HG02852 (cell line): ENCODE measurements at regions not wholly inside any gene's neighbourhood (a gene's known extent, or its start where the extent isn't known, plus 50 kb on each side); places are given as distances from the start of the nearest gene placed in this dataset.

Experiments used
- ATAC-seq: cut with Tn5 transposase; IDR thresholded peaks from one replicate; pipeline ENCODE4 v1.9.1; 2021; ENCODE audit warnings: mild to moderate bottlenecking, moderate library complexity; ENCODE audit not compliant: unreplicated experiment

DNA sequence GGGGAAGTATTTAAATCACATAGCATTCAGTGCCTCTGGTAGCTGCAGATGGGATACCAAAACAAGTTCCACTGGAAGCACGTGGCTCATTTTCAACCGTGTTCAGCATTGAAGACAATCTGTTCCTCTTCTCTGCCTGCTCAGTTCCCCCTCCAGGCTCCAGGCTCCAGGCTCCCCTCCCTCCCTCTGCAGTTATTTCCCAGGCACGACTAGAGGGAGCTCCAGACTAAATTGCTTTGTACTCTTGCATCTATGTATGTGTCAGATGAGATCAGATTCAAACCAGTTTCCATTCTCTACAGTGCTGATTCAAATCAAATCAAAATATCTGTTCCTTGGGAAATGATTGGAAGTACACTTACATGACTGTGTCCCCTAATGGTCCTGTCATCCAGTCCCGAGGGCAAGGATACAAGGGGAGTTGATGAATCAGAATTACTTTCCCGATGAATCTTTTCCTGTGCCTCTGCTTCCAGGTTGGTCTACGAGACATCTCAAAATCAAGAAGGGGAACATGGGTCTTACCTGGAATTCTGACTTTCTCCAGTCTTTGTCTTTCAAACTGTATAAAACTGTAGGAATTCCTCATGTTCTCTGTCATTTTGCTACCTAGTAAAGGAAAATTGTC, 600.5 kb downstream of the EDEM1 start:
- ATAC-seq: no peak

DNA sequence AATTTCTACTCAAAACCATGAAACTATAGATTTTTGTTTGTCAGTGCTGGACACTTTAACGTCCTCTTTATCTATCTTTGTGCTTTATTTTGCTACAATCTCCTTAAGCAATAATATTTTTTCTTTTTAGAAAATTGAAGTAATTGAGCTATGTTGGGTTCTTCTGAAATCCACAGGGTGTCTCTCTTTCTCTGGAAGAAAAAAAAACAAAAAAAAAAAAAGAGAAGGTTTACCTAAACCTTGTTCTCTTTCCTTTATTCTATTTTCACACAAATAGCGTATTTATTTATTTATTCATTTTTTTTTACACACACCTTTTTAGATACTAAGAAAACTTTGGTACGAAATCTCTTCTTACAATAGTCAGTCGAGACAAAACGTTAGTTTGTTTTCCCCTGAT, 601.0 kb downstream of the EDEM1 start:
- ATAC-seq: no peak

DNA sequence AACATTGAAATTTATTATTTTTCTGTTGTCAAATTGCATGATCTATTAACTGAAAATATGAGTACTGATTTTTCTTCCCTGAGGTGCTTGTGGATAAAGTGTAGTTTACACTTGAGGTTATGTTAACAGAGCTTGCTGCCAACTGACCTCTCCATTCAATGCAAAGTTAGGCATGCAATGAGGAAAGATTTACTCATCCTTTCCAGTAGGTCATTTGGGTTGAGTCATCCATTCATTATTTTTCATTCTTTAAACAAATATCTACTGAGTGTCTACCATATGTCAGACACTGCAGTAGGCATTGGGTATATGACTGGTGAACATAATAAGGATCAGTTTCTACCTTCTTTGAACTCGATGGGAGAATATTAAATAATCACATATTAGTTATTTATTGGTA, 604.1 kb downstream of the EDEM1 start:
- ATAC-seq: no peak

- ATAC-seq: no peak
Observed at GRCh38 chr3:5796541-5796940, 609.0 kb downstream of the EDEM1 start.

- ATAC-seq: no peak
Observed at GRCh38 chr3:5798809-5799208, 611.3 kb downstream of the EDEM1 start.

DNA sequence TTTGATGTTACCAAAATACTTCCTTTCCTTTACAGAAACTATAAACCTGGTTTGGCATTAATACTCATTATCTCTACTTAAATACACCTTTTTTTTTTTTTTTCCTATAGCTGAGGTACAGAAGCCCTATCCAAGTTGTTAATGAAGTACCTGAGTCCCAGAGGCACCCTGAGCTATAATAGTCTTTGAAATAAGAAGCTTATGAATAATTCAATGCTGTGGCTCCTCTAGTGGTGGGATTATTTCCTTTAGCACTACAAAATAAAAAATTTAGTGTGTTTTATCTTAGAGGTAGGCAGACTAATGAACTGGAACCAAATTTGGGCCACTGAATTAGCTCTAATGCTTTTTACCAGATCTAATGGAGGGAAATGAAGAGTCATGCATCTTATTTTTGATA, 611.9 kb downstream of the EDEM1 start:
- ATAC-seq: no peak

DNA sequence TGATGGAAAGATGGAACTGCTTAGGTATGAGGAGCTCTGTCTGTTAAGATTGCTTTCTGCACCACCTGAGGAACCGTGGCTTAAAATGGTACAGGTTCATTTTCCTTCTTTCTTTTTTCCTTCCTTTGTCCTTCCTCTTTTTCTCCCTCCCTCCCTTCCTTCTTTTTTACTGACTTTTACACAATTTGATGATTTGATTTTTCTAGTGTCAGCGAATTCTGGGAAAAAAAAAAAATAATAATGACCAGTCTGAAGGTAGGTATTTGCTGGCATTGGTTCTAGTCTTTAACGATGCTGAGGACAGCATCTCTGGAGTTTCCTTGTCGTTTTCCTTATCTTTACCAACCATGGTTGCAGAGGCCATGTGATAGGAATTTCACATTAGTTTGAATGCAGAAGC, 613.5 kb downstream of the EDEM1 start:
- no peak for ATAC-seq

- ATAC-seq: no peak
Observed at GRCh38 chr3:5806192-5806591, 618.7 kb downstream of the EDEM1 start.

GRCh38 chr3:5809586-5810246, 622.2 kb downstream of the EDEM1 start:
- no peak for ATAC-seq

GRCh38 chr3:5811016-5811415, 623.5 kb downstream of the EDEM1 start:
- ATAC-seq: no peak

- no peak for ATAC-seq
Observed at GRCh38 chr3:5813521-5813920, 626.0 kb downstream of the EDEM1 start.

GRCh38 chr3:5822843-5823242, 635.3 kb downstream of the EDEM1 start:
- ATAC-seq: no peak

- ATAC-seq: no peak
Observed at GRCh38 chr3:5826467-5826866, 639.0 kb downstream of the EDEM1 start.

GRCh38 chr3:5828251-5828650, 640.7 kb downstream of the EDEM1 start:
- ATAC-seq: no peak

- no peak for ATAC-seq
Observed at GRCh38 chr3:5840056-5840455, 652.5 kb downstream of the EDEM1 start.

GRCh38 chr3:5841599-5841998, 654.1 kb downstream of the EDEM1 start:
- ATAC-seq: no peak

DNA sequence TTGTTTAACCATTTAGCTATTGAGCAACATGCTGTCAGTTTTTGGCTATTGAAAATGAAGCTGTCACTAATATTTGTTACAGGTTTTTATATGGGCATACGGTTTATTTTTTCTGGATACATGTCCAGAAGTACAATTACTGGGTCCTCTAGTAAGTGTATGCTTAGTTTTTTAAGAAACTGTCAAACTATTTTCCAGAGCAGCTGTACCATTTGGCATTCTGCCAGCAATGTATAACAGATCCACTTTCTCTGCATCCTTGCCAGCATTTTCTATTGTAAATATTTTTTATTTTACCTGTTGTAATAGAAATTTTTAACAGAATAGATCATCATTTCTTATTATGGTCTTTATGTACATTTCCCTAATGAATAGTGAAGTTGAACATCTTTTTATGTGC, 658.8 kb downstream of the EDEM1 start:
- ATAC-seq: no peak

- no peak for ATAC-seq
Observed at GRCh38 chr3:5861151-5861550, 673.6 kb downstream of the EDEM1 start.

DNA sequence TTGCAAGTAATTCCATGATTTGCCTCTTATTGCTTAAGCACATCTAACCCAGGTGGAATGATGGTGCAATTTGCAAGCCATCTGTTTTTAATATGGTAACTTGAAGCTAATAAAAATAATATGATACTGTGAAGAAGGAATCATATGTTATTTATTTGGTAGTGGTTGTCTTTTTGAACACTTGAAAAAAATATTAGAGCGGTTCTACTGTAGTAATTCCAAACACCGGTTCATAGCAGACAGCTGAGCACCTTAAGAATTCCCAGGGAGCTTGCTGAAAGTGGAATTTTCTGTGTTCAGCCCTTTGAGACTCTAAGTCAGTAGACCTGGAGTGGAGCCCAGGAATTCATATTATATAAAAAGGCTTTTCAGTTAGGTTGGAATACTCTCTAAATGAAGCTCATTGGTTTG, 687.4 kb downstream of the EDEM1 start:
- ATAC-seq: no peak

- no peak for ATAC-seq
Observed at GRCh38 chr3:5888851-5889250, 701.3 kb downstream of the EDEM1 start.

- ATAC-seq: no peak
Observed at GRCh38 chr3:5889374-5889773, 701.9 kb downstream of the EDEM1 start.

DNA sequence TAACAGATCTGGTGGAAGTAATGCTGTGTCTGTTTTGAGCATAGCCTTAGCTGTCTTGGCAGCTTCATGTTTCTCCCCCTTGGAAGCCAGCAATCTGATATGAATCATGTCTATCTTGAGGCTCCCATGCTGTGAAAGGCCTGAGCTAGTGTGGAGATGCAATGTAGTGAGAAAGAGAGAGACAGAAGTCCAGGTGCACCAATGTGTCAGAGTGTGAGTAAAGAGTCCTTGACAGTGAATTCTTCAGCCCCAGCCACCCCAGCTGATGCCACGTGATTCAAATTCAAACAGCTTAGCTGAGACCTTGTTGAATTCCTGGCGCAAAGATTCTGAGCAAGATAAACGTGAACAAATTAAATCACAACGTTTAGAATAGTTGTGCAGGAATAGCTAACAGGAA, 704.2 kb downstream of the EDEM1 start:
- no peak for ATAC-seq

DNA sequence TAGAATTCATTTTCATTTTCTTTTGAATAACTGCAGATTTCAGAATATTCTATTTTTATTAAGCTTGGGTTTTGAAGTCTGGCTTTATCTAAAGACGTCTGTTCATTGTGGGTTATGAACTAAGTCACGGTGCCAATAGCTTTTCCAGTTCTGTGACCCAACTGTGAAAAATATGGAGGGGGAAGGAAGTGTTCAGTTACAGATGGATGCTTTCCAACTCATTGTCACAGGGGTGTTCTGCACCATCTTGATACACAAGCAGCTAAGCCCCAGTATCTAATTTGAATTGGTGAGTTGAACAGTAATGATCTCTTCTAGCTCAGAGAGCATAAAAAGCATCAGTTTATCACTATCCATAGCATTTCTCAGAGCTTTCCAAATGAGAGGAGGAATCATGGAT, 710.6 kb downstream of the EDEM1 start:
- ATAC-seq: no peak
